ENCODE measurements at regions not wholly inside any gene's neighbourhood (a gene's known extent, or its start where the extent isn't known, plus 50 kb on each side); places are given as distances from the start of the nearest gene placed in this dataset.

DNA sequence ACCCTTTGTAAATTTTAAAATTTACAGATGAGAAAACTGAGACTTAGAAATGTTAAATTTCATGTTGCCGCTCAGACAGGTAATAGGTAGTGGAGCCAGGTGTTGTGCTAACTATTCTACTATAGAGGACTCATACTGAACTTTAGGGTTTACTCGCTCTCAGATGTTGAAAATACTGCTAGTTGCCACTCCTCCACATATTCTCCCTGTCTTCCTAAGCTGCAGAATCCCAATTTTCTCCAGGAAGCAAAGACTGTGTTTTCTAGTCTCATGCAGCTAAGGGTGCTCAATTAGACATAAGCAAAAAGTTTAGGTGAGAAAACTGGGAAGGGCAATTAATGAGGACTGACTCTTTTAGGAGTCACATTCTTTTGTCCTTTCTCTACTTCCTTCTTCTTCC lies 612.3 kb downstream of the KCNH5 start:
- no peaks in the 10 kb centered on the region for H3K27me3 ChIP-seq
- no peaks in the 10 kb centered on the region for H3K36me3 ChIP-seq
- peaks cover 0 to 28% of the 10 kb centered on the region in 2 donors for H3K9me3 ChIP-seq
- H3K4me3 ChIP-seq = no peak overlapping the region
- H3K27ac ChIP-seq = no peak overlapping the region
- H3K4me1 ChIP-seq = no peaks in the 10 kb centered on the region
- DNase-seq (ENCODE audit: low spot score) = no peak
- TF ChIP-seq, protein P1, sequence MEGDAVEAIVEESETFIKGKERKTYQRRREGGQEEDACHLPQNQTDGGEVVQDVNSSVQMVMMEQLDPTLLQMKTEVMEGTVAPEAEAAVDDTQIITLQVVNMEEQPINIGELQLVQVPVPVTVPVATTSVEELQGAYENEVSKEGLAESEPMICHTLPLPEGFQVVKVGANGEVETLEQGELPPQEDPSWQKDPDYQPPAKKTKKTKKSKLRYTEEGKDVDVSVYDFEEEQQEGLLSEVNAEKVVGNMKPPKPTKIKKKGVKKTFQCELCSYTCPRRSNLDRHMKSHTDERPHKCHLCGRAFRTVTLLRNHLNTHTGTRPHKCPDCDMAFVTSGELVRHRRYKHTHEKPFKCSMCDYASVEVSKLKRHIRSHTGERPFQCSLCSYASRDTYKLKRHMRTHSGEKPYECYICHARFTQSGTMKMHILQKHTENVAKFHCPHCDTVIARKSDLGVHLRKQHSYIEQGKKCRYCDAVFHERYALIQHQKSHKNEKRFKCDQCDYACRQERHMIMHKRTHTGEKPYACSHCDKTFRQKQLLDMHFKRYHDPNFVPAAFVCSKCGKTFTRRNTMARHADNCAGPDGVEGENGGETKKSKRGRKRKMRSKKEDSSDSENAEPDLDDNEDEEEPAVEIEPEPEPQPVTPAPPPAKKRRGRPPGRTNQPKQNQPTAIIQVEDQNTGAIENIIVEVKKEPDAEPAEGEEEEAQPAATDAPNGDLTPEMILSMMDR (IDR thresholded peaks at IDR 0.05) = no peak

DNA sequence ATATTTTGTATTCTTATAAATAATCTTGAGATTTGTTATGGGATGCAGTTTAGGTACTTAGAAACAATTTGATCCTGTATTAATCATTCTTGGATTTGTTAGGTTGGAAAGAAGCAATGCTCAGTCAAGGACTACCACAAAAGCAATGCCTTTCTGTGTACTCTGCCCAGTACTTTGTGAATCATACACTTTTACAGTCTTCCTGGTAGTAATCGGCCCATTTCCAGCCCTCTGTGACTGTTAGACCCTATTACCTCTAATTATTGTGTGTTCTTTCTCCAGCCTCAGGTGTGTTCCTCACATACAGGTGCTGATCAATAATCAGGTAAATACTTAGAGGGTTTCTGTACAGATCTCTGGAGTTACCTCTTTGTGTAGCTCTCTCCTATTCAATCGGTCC lies 609.0 kb downstream of the KCNH5 start:
- no peaks in the 10 kb centered on the region for H3K4me1 ChIP-seq
- no peak for DNase-seq (ENCODE audit: low spot score)
- no peaks in the 10 kb centered on the region for H3K27me3 ChIP-seq
- no peak overlapping the region for H3K27ac ChIP-seq
- no peaks in the 10 kb centered on the region for H3K36me3 ChIP-seq
- TF ChIP-seq, protein P1 (IDR thresholded peaks at IDR 0.05) = no peak
- no peak overlapping the region for H3K4me3 ChIP-seq
- H3K9me3 ChIP-seq = peaks cover 0 to 43% of the 10 kb centered on the region in 2 donors

DNA sequence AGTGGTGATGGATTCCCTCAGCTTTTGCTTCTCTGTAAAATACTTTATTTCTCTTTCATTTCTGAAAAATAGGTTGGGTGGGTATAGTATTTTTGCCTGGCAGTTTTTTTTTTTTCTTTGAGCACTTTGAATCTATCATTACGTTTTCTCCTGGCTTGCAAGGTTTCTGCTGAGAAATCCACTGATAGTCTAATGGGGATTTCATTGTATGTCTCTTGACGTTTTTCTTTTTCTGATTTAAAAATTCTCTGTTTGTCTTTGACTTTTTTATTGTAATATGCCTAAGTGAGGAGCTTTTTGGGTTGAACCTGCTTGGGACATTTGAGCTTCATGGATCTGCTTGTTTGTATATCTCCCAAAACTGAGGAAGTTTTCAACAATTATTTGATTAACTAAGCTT lies 606.0 kb downstream of the KCNH5 start:
- TF ChIP-seq, protein P1 (IDR thresholded peaks at IDR 0.05) = no peak
- Histone ChIP-seq H3K9me3 (peaks cover 0 to 28% of the 10 kb centered on the region in 2 donors), H3K36me3 (no peaks in the 10 kb centered on the region), H3K4me3 (no peak overlapping the region), H3K27me3 (no peaks in the 10 kb centered on the region), H3K4me1 (no peaks in the 10 kb centered on the region), H3K27ac (no peak overlapping the region)
- no peak for DNase-seq (ENCODE audit: low spot score)

DNA sequence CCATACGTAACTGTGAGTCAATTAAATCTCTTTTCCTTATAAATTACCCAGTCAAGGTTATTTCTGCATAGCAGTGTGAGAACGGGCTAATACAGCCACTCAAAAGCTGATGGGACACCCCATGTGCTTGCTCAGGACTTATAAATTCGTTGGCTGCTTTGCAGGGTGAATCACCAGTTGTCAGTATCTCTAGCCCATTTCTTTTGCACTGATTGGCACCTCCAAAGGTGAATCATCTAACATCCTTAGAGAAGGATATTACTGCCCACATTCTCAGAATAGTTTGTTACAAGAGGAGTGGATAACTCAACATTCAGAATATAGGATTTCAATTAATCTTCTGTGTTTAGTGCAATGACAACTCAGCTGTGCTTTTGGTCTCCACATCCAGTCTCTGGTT lies 601.5 kb downstream of the KCNH5 start:
- Histone ChIP-seq H3K27ac (no peak overlapping the region), H3K27me3 (no peaks in the 10 kb centered on the region)

DNA sequence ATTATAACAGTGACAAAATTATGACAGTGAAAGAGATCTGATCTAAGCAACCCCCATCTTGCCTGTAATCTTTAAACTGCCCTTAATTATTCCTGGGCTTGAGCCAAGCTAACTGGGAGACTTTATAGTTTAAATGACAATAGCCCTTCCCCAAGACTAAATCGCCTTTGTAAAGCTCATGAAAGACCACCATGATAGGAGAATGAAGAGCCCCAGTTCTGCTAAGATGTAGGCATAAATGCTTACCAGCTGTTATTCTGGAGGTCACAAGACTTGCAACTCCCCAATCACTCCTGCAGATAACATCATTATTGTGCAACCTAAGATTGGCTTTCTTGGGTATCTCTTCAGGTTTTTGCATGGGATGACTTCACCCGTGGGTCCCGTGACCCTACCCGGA lies 599.7 kb downstream of the KCNH5 start:
- Histone ChIP-seq H3K27ac (no peak overlapping the region), H3K9me3 (no peaks in the 10 kb centered on the region), H3K4me3 (no peak overlapping the region), H3K4me1 (no peaks in the 10 kb centered on the region), H3K27me3 (no peaks in the 10 kb centered on the region), H3K36me3 (no peaks in the 10 kb centered on the region)
- no peak for DNase-seq (ENCODE audit: low spot score)
- TF ChIP-seq, protein P1 (IDR thresholded peaks at IDR 0.05) = no peak

More for the DNA sequence above, 601.5 kb downstream of the KCNH5 start:
- Histone ChIP-seq H3K4me3 (no peak overlapping the region), H3K36me3 (no peaks in the 10 kb centered on the region), H3K9me3 (peaks cover 0 to 14% of the 10 kb centered on the region in 2 donors), H3K4me1 (no peaks in the 10 kb centered on the region)
- TF ChIP-seq, protein P1 (IDR thresholded peaks at IDR 0.05) = no peak
- no peak for DNase-seq (ENCODE audit: low spot score)

DNA sequence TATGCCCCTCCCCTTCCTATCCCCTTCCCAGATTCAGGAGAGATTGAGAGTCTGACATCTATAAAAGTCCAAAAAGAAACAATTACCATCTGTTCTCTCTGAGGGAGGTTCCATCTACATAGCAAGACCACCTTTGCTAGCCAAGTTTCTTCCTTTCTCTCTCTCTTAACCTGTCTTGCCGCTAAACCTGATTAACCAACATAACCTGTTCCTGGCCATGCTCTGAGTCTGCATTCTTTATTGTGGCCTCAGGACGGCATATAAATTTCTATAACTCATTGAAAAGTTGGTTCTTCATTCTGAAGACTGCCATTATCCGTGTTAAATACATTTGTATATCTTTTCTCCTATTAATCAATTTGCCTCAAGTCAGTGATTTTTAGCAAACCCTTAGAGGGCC lies 594.0 kb downstream of the KCNH5 start:
- H3K27ac ChIP-seq = no peak overlapping the region
- H3K4me1 ChIP-seq = no peaks in the 10 kb centered on the region
- H3K27me3 ChIP-seq = no peaks in the 10 kb centered on the region
- H3K36me3 ChIP-seq = no peaks in the 10 kb centered on the region
- H3K4me3 ChIP-seq = no peak overlapping the region
- no peak for DNase-seq (ENCODE audit: low spot score)
- no peaks in the 10 kb centered on the region for H3K9me3 ChIP-seq
- TF ChIP-seq, protein P1 (IDR thresholded peaks at IDR 0.05) = no peak
